ENCODE measurements at regions not wholly inside any gene's neighbourhood (a gene's known extent, or its start where the extent isn't known, plus 50 kb on each side); places are given as distances from the start of the nearest gene placed in this dataset.

DNA sequence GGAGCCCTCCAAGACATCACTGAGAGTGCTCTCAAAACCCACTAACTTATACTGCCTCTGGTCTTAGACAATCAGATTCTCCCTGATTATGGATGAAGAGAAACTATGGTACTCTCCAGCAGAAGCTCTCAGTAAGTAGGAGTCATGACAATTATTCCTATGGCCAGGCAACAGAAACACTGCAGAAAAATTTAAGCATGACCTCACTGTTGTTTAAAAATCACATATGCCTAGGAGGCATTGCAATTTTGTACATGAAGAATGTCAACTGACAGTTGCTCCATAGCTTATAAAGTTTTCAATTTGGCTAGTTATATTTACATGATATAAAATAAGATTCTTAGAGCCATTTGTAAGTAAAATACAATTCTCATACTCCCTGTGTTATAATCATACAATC is 105.9 kb upstream of the LSM8 start:
- H3K27ac ChIP-seq: no peak overlapping the region
- TF ChIP-seq CTCF (IDR thresholded peaks at IDR 0.05) (no peak), ZFX (IDR thresholded peaks at IDR 0.05; ENCODE audit: borderline replicate concordance) (no peak)

GRCh38 chr7:118079369-118079768 is 104.6 kb upstream of the LSM8 start:
- TF ChIP-seq CTCF (IDR thresholded peaks at IDR 0.05): no peak
- TF ChIP-seq ZFX (IDR thresholded peaks at IDR 0.05; ENCODE audit: borderline replicate concordance): no peak
- H3K27ac ChIP-seq: no peak overlapping the region

DNA sequence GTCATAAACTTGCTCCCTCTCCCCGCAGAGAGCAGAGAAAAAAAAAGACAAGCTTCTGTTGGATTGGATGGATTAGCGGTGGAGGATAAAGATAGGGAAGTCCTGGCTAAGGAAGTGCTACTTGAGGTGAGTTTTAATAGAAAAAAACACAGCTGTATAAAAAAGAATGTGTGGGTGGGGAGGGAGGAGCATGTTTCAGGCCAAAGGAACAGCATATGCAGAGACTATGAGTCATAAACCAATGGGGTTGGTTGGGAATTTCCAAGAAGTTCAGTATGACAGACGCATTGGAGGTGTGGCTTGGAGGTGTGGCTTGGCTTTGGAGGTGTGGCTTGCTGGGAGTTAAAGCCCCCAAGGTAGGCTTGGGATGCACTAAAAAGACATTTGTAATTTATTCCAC is 103.0 kb upstream of the LSM8 start:
- no peak for TF ChIP-seq CTCF (IDR thresholded peaks at IDR 0.05)
- TF ChIP-seq ZFX (IDR thresholded peaks at IDR 0.05; ENCODE audit: borderline replicate concordance): no peak
- no peak overlapping the region for H3K27ac ChIP-seq

DNA sequence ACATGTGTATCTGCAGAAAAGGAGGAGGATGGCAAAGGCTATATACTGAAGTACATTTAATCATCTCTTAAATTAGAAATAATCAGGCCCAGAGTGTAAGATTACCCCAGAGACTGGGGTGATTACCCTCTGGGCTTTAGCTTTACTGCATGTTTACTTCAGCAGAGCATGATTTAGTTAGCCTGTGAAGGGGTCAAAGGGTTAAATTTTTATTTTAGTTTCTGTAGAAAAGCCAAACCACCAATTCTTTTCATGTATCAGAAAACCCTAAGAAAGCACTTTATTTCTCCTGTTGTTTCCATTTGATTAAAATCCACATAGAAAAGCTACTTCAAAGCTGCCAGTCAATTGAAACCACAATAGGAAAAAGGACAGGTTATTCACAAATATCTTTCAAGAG is 101.5 kb upstream of the LSM8 start:
- TF ChIP-seq CTCF (IDR thresholded peaks at IDR 0.05) (no peak), ZFX (IDR thresholded peaks at IDR 0.05; ENCODE audit: borderline replicate concordance) (no peak)
- no peak overlapping the region for H3K27ac ChIP-seq

GRCh38 chr7:118085000-118085399 is 99.0 kb upstream of the LSM8 start:
- no peak overlapping the region for H3K27ac ChIP-seq
- TF ChIP-seq CTCF (IDR thresholded peaks at IDR 0.05) (no peak), ZFX (IDR thresholded peaks at IDR 0.05; ENCODE audit: borderline replicate concordance) (no peak)

- no peak overlapping the region for H3K27ac ChIP-seq
- TF ChIP-seq ZFX (IDR thresholded peaks at IDR 0.05; ENCODE audit: borderline replicate concordance) (no peak), CTCF (IDR thresholded peaks at IDR 0.05) (no peak)
These were observed 96.8 kb upstream of the LSM8 start for GRCh38 chr7:118087126-118087525.

GRCh38 chr7:118094044-118094443 is 89.9 kb upstream of the LSM8 start:
- H3K27ac ChIP-seq: no peak overlapping the region
- TF ChIP-seq ZFX (IDR thresholded peaks at IDR 0.05; ENCODE audit: borderline replicate concordance) (no peak), CTCF (IDR thresholded peaks at IDR 0.05) (no peak)

Data from 22Rv1 (cell line).